ENCODE measurements at regions not wholly inside any gene's neighbourhood (a gene's known extent, or its start where the extent isn't known, plus 50 kb on each side); places are given as distances from the start of the nearest gene placed in this dataset.
A peak's percentile ranks its signal among the peaks of the same experiment; 100 is the strongest.

DNA sequence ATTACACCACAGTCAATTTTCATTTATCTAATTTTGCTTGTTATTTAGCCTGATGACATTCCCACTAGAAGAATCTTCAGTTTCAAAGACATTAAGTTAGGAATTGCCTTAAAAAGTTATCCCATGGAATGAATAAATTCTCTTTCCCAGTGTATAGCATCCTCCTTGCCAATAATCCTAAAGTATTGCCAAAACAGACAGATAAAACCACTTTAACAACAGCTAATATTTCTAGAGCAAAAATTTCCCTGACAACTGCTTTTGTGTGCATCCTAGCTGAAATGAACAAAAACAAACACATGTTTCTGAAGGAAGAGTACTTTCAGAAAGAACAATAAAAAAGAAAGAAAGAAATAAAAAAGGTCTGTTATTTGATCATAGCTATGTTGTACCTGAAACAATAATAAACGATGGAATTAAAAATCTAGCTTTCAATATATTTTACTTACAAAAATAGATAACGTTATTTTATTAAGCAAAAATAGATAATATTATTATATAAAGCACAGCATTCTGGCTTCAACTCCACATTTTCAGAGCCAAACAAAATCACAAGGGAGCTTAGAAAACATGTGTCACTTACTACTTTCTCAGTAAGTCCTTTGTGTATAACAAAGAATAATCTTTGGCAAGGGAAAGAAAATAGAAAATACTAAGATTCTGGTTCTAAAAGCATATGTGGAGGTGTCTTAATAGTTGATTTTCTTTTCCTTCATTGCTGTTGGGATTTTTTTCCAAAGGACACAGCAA is 939.0 kb upstream of the CRIM1 start:
- DNase-seq, result no peak

DNA sequence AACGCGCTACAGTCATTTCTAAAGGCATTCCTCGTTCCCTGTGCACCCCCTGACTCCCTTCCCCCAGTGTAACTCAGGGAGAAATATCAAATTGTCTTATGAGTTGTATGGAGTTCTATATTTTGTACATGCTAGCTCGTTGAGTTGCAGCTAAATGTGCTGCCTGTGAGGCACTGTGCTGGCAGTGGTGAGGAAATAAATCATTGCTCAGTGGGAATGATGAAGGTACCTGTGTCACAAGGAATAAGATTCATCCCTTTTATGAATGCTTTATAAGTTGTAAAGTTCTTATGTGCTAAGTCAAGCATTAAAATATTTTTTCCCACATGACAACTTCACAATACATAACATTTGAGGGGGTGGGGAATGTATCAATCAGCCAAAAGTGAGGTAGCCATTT is 939.6 kb upstream of the CRIM1 start:
- DNase-seq, result no peak

DNA sequence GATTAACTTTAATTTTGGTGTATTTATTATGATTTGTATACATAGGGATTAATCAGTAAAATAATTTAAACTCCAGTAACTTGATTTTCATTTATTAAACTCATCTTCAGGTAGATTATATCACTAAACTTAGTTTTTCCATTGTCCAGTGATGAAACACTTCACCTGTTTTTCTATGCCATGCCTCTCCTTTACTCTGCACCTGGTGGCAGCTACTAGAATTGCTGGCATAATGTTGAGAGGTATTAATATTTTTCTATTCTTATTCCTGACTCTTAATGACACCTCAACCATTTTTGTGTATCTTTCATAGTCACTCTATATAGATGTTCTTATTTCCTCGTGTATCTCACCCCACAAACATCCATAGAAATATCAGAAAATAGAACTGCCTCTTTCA is 940.3 kb upstream of the CRIM1 start:
- peak; percentile 22 for DNase-seq

GRCh38 chr2:35410431-35411061 is 945.0 kb upstream of the CRIM1 start:
- peak; percentile 70 for DNase-seq

DNA sequence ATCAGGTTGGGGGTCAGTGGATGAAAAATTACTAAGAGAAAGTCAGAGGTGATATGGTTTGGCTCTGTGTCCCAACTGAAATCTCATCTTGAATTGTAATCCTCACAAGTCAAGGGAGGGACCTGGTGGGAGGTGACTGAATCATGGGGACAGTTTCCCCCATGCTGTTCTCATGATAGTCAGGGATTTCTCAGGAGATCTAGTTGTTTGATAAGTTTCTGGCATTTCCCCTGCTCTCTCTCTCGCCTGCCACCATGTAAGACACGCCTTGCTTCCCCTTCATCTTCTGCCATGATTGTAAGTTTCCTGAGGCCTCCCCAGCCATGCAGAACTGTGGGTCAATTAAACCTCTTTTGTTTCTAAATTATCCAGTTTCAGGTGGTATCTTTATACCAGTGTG is 945.8 kb upstream of the CRIM1 start:
- DNase-seq, result no peak

GRCh38 chr2:35408320-35408719 is 947.3 kb upstream of the CRIM1 start:
- DNase-seq, result no peak

- peak; percentile 52 for DNase-seq
These were observed 963.7 kb upstream of the CRIM1 start for GRCh38 chr2:35391736-35392442.

- no peak for DNase-seq
These were observed 976.8 kb upstream of the CRIM1 start for GRCh38 chr2:35378791-35379190.

- DNase-seq, result no peak
These were observed 980.7 kb upstream of the CRIM1 start for GRCh38 chr2:35374845-35375244.

DNA sequence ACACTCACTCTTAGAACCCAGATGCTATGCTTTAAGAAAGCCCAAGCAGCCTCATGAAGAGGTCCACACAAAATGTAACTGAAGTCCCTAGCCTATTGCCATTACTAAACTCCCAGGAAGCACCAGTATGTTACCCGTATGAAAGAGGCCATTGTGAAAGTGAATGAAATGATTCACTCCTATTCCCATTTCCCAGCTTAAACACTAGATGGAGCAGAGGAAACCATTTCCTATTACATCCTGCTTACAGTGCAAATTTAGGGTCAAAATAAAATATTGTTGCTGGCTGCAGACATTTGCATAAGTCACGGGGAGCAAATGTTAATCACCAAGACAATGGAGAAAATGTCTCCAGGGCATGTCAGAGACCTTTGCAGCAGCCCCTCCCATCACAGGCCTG is 989.7 kb upstream of the CRIM1 start:
- no peak for DNase-seq

GRCh38 chr2:35356332-35356731 is 999.2 kb upstream of the CRIM1 start:
- DNase-seq, result no peak

DNA sequence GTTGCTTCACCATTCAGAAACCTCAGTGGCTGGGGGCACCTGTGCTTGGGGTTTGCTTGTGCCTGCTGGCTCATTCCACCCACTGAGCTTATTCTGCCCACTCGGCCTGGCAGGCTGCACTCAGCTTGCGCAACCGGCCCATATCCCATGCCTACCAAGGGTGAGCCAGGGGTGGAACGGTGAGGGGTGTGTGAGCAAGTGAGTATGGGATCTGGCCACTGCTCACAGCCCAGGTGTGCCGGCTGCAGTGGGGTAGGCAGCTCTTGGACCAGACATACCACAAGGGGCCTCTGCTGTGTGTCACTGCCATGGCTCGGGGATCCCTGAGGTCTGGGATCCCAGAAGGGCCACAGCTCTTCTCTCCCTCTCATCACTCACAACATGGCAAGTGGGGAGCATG is 1000.5 kb upstream of the CRIM1 start:
- DNase-seq, result no peak

- DNase-seq, result no peak
These were observed 1008.0 kb upstream of the CRIM1 start for GRCh38 chr2:35347561-35347960.

DNA sequence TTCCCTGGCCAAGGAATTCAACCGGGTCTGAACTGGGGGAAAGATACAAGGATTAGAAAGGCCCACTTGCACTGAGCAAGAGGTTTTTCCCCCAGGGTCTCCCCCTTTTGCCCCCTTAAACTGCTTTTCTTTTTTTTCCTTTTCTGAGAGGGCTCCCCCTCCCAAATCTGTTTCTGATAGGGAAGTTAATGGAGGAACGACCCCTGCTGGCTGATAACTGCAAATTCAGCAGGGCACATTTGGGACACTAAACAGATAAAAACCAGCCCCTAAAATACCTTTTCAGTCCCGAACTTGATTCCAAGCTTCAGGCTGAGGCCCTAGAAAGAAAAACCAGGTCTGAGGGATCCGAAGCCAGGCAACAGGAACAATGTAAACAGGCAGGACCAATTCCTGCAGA is 1012.4 kb upstream of the CRIM1 start:
- peak; percentile 36 for DNase-seq

- DNase-seq, result peak; percentile 93
These were observed 1016.4 kb upstream of the CRIM1 start for GRCh38 chr2:35339211-35339610.

GRCh38 chr2:35337922-35338321 is 1017.7 kb upstream of the CRIM1 start:
- DNase-seq, result no peak

GRCh38 chr2:35314049-35314448 is 1041.5 kb upstream of the CRIM1 start:
- DNase-seq, result no peak

GRCh38 chr2:35301369-35301768 is 1054.2 kb upstream of the CRIM1 start:
- no peak for DNase-seq

GRCh38 chr2:35298493-35298892 is 1057.1 kb upstream of the CRIM1 start:
- DNase-seq, result no peak

DNA sequence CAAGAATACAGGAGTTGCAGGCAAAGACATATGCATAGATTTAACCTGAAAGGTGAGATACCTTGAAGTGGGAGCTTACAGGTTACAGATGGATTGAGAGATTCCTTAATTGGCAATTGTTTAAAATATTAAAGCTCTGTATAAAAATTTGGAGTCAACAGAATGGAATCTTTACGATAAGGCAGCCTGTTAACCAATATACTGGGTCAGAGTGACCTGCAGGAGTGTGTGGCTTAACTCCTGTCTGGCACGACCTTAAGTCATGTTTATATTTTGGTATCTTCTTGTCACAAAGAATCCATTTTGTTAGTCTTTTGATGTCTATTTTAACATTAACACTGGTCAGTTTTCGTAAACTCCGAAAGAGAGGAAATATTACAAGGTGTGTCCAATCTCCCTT is 1058.2 kb upstream of the CRIM1 start:
- no peak for DNase-seq

GRCh38 chr2:35294636-35295263 is 1060.8 kb upstream of the CRIM1 start:
- no peak for DNase-seq

DNA sequence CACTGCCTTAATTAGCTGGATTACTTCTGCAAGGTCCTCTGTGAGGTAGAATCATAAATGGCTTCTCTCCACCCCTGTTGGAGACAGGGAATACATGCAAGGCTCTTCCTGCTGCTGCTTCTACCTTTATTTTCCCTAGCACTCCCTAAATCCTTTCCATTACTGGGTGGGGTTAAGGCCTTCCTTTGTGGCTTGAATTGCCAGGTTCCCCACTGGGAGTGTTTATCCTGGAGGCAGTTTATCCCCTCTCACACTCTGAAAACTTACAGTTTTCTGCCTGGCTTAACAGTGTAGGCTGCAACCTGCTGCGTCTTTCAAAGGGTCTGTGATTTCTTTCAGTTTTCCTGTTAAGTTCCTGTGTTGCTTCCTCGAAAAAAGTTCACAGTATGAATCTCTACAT is 1062.3 kb upstream of the CRIM1 start:
- DNase-seq, result no peak

DNA sequence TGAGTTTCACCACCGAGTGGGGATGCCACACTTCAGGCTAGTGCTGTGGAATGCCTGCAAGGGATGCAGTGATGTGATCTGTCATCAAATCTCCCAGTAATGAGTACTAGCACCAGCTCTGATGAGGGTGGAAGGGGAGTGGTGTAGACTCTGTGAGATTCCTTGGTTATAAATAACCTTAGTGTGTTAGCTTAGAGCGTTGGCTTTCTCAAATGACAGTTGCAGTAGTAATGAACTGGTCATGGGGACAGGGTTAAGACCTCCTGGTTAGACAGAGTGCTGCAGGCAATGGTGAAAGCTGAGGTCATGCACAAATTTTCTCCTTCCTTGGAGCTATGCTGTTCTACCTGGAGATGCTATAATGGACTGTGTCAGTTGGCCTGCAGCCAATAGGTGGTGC is 1063.4 kb upstream of the CRIM1 start:
- DNase-seq, result no peak

DNA sequence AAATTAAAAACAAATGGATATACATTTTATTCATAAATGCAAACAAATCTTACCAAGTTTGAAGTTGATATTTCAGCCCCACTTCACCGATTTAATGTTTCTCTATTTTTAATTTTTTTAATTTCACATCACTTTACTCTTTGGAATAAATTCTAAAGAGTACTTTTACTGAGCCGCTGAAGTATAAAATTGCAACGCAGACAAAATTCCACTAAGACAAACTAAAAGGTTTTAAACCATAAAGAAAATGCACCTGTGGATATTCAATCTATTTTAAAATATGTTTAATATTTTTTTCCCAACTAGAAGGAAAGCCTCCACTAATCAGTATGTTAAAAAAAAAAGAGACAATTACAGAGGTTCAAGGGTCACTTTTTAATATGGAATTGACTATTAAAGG is 1073.9 kb upstream of the CRIM1 start:
- DNase-seq, result no peak
